HFF-Myc (cell line): ENCODE measurements at regions not wholly inside any gene's neighbourhood (a gene's known extent, or its start where the extent isn't known, plus 50 kb on each side); places are given as distances from the start of the nearest gene placed in this dataset.

Experiments used
- DNase-seq: peaks from one replicate; pipeline ENCODE4 v3.0.0-alpha.2; 2011; ENCODE audit warnings: low read depth; ENCODE audit errors: extremely low read depth
- H3K4me3 ChIP-seq: replicated peaks from 2 replicates; pipeline ENCODE4 v1.5.1; 2011; ENCODE audit warnings: low read depth, mild to moderate bottlenecking, control low read depth, low read length
- CTCF ChIP-seq: IDR thresholded peaks from 2 replicates; pipeline ENCODE4 v1.5.1; 2012; ENCODE audit warnings: mild to moderate bottlenecking, low read depth, low read length, control low read depth; ENCODE audit errors: missing control alignments

- H3K4me3 ChIP-seq: no peak overlapping the region
- no peak for DNase-seq
- TF ChIP-seq CTCF: no peak
These were observed 208.6 kb upstream of the JARID2 start for GRCh38 chr6:15037253-15037652.

GRCh38 chr6:15038013-15038791 lies 207.7 kb upstream of the JARID2 start:
- TF ChIP-seq CTCF: no peak
- H3K4me3 ChIP-seq: no peak overlapping the region
- DNase-seq: no peak

DNA sequence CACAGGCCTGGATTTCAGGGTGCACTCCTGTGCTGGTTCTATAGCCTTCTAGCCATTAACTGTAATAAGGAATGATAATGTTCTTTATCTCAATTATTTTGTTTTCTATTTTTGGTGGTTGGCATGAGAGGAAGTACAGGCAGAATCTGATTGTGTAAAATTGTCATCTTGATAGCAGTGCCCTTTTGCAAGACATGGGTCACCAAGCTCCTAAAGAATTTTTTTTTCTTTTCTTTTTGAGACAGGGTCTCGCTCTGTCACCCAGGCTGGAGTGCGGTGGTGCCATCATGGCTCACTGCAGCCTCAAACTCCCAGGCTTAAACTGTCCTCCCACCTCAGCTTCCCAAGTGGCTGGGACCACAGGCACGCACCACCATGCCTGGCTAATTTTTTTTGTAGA lies 206.7 kb upstream of the JARID2 start:
- no peak for DNase-seq
- H3K4me3 ChIP-seq: no peak overlapping the region
- TF ChIP-seq CTCF: no peak

GRCh38 chr6:15042938-15043337 lies 202.9 kb upstream of the JARID2 start:
- TF ChIP-seq CTCF: no peak
- no peak for DNase-seq
- no peak overlapping the region for H3K4me3 ChIP-seq

DNA sequence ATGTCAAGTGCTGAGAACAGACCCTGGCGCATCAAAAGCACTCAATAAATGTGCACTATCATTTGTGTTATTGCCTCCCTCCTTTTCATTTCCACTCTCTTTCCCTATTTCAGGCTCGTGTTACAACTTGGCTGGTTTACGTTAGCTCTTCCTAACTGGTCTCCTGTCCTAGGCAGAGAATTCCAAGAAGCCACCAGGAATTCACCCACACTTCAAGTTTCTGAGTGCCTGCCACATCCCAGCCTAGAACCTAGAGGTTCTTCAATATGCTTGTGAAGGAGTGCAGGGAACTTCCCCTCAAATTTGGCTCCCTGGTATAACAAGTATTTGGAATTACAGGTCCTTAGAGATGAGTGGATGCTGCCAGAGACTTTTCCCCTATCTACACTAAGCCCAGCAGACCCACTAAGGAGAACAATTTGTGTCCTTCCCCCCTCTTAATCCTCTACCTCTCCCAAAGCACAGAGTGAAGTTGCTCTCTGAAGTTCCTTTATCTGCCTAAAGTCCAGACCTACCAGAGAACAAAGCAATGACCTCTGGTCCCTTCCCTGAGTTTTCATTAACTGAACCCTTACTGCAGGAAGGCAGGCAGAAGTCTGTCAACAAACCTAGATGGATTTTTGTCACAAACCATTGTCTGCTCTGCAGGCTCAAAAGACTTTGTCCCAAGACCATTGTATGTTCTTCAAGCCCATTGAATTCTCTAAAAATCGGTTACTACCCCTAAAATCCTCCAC lies 201.6 kb upstream of the JARID2 start:
- TF ChIP-seq CTCF: no peak
- no peak overlapping the region for H3K4me3 ChIP-seq

GRCh38 chr6:15044948-15045347 lies 200.9 kb upstream of the JARID2 start:
- DNase-seq: no peak
- TF ChIP-seq CTCF: no peak
- no peak overlapping the region for H3K4me3 ChIP-seq

More for the DNA sequence above, 201.6 kb upstream of the JARID2 start:
- no peak for DNase-seq
